ENCODE measurements at regions not wholly inside any gene's neighbourhood (a gene's known extent, or its start where the extent isn't known, plus 50 kb on each side); places are given as distances from the start of the nearest gene placed in this dataset.
"Not testable (repeated sequence)": the region's sequence is repeated elsewhere in the genome, so short reads cannot be mapped to it uniquely, and the experiment has no call there.

- no peak for DNase-seq
Measured at GRCh38 chr16:11414815-11415775, 69.8 kb downstream of the RMI2 start.

GRCh38 chr16:11416228-11417001, 71.2 kb downstream of the RMI2 start:
- no peak for DNase-seq

GRCh38 chr16:11417487-11417886, 72.2 kb downstream of the RMI2 start:
- DNase-seq: no peak

- no peak for DNase-seq
Measured at GRCh38 chr16:11418506-11418905, 73.2 kb downstream of the RMI2 start.

- not testable (repeated sequence) for DNase-seq
Measured at GRCh38 chr16:11420067-11420466, 74.8 kb downstream of the RMI2 start.

- DNase-seq: no peak
Measured at GRCh38 chr16:11420895-11421294, 75.6 kb downstream of the RMI2 start.

- no peak for DNase-seq
Measured at GRCh38 chr16:11422381-11423314, 77.4 kb downstream of the RMI2 start.

GRCh38 chr16:11423315-11424117, 78.3 kb downstream of the RMI2 start:
- DNase-seq: no peak

- DNase-seq: no peak
Measured at GRCh38 chr16:11424118-11424460, 78.8 kb downstream of the RMI2 start.

- DNase-seq: no peak
Measured at GRCh38 chr16:11425140-11425539, 79.9 kb downstream of the RMI2 start.

GRCh38 chr16:11428623-11428953, 83.3 kb downstream of the RMI2 start:
- DNase-seq: no peak

- no peak for DNase-seq
Measured at GRCh38 chr16:11429123-11429522, 83.9 kb downstream of the RMI2 start.

GRCh38 chr16:11429823-11430222, 84.6 kb downstream of the RMI2 start:
- no peak for DNase-seq

GRCh38 chr16:11430601-11431317, 85.5 kb downstream of the RMI2 start:
- DNase-seq: no peak

GRCh38 chr16:11431915-11432465, 86.7 kb downstream of the RMI2 start:
- DNase-seq: no peak

- no peak for DNase-seq
Measured at GRCh38 chr16:11432856-11433395, 87.7 kb downstream of the RMI2 start.

GRCh38 chr16:11435576-11435975, 90.3 kb downstream of the RMI2 start:
- DNase-seq: no peak

- DNase-seq: no peak
Measured at GRCh38 chr16:11437069-11437468, 91.8 kb downstream of the RMI2 start.

- DNase-seq: no peak
Measured at GRCh38 chr16:11439790-11440656, 94.8 kb downstream of the RMI2 start.
